CD4-positive, alpha-beta T cell treated with Interleukin-4 for 4 hours (primary cell): ENCODE measurements at regions not wholly inside any gene's neighbourhood (a gene's known extent, or its start where the extent isn't known, plus 50 kb on each side); places are given as distances from the start of the nearest gene placed in this dataset.
"Not testable (repeated sequence)": the region's sequence is repeated elsewhere in the genome, so short reads cannot be mapped to it uniquely, and the experiment has no call there.

Source experiments
- DNase-seq: peaks from one replicate; pipeline ENCODE4 v3.0.0-alpha.2; 2020

DNA sequence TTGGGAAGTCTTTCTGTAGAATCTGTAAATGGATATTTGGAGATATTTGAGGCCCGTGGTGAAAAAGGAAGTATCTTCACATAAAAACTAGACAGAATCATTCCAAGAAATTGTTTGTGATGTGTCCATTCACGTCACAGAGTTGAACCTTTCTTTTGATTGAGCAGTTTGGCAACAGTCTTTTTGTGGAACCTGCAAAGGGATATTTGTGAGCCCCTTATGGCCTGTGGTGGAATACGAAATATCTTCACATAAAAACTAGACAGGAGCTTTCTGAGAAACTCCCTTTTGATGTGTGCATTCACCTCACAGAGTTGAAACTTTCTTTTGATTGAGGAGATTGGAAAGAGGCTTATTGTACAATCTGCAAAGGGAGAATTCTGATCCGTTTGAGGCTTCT lies 2980.4 kb downstream of the TUBA3C start:
- not testable (repeated sequence) for DNase-seq

DNA sequence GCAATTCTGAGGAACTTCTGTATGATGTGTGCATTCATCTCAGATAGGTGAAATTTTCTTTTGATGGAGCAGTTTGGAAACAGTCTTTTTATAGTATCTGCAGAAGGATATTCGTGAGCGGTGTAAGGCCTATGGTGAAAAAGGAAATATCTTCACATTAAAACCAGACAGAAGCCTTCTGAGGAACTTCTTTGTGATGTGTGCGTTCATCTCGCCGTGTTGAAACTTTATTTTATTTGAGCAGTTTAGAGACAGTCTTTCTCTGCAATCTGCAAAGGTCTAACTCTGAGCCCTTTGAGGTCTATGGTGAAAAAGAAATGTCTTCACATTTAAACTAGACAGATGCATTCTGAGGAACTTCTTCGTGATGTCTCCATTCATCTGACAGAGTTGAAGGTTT lies 3021.0 kb downstream of the TUBA3C start:
- not testable (repeated sequence) for DNase-seq

DNA sequence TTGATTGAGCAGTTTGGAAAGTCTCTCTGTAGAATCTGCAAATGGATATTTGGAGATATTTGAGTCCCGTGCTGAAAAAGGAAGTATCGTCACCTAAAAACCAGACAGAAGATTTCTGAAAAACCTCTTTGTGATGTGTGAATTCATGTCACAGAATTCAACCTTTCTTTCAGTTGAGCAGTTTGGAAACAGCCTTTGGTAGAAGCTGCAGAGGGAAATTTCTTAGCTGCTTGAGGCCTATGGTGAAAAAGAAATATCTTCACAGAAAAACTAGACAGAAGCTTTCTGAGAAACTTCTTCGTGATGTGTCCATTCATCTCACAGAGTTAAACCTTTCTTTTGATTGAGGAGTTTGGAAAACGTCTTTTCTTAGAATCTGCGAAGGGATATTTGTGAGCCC lies 3022.7 kb downstream of the TUBA3C start:
- not testable (repeated sequence) for DNase-seq

- not testable (repeated sequence) for DNase-seq
Measured at GRCh38 chr13:16158016-16158415, 3023.6 kb downstream of the TUBA3C start.

DNA sequence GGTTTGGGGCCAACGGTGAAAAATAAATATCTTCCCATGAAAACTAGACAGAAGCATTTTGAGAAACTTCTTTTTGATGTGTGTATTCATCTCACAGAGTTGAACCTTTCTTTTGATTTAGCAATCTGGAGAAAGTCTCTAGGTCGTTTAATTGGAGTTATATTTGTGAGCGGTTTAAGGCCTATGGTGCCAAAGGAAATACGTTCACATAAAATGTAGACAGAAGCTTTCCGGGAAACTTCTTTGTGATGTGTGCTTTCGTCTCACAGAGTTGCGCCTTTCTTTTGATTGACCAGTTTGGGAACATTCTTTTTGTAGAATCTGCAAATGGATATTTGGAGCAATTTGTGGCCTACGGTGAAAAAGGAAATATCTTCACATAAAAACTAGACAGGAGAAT lies 3028.8 kb downstream of the TUBA3C start:
- not testable (repeated sequence) for DNase-seq

DNA sequence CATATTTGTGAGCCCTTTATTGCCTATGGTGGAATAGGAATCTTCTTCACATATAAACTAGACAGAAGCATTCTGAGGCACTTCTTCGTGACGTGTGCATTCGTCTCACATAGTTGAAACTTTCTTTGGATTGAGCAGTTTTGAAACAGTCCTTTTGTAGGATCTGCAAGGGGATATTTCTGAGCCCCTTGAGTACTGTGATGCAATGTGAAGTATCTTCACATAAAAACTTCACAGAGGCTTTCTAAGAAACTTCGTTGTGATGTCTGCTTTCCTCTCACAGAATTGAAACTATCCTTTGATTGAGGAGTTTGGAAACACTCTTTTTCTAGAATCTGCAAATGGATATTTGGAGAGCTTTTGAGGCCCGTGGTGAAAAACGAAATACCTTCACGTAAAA lies 3030.3 kb downstream of the TUBA3C start:
- DNase-seq, result not testable (repeated sequence)

DNA sequence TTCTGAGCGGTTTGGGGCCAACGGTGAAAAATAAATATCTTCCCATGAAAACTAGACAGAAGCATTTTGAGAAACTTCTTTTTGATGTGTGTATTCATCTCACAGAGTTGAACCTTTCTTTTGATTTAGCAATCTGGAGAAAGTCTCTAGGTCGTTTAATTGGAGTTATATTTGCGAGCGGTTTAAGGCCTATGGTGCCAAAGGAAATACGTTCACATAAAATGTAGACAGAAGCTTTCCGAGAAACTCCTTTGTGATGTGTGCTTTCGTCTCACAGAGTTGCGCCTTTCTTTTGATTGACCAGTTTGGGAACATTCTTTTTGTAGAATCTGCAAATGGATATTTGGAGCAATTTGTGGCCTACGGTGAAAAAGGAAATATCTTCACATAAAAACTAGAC lies 3032.2 kb downstream of the TUBA3C start:
- DNase-seq, result not testable (repeated sequence)

DNA sequence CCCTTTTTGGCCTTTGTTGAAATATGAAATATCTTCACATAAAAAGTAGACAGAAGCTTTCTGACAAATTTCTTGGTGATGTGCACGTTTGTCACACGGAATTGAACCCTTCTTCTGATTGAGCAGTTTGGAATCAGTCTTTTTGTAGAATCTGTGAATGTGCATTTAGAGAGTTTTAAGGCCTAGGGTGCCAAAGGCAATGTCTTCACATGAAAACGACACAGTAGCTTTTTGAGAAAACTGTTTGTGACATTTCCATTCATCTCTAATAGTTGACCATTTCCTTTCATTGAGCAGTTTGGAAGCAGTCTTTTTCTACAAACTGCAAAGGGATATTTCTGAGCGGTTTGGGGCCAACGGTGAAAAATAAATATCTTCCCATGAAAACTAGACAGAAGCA lies 3036.0 kb downstream of the TUBA3C start:
- not testable (repeated sequence) for DNase-seq

DNA sequence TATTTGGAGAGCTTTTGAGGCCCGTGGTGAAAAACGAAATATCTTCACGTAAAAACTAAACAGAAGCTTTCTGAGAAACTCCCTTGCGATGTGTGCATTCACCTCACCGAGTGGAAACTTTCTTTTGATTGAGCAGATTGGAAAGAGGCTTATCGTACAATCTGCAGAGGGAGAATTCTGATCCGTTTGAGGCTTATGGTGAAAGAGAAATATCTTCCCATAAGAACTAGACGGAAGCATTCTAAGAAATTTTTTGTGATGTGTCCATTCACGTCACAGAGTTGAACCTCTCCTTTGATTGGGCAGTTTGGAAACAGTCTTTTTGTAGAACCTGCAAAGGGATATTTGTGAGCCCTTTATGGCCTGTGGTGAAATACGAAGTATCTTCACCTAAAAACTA lies 3040.3 kb downstream of the TUBA3C start:
- DNase-seq, result peak; percentile 40

- DNase-seq, result peak; percentile 37
Measured at GRCh38 chr13:16136846-16137245, 3044.8 kb downstream of the TUBA3C start.

DNA sequence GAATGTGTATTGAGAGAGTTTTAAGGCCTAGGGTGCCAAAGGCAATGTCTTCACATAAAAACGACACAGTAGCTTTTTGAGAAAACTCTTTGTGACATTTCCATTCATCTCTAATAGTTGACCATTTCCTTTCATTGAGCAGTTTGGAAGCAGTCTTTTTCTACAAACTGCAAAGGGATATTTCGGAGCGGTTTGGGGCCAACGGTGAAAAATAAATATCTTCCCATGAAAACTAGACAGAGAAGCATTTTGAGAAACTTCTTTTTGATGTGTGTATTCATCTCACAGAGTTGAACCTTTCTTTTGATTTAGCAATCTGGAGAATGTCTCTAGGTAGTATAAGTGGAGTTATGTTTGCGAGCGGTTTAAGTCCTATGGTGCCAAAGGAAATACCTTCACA lies 3052.9 kb downstream of the TUBA3C start:
- DNase-seq, result not testable (repeated sequence)

- DNase-seq, result not testable (repeated sequence)
Measured at GRCh38 chr13:16113391-16113790, 3068.2 kb downstream of the TUBA3C start.
